Esophagus (tissue), 2 donors: ENCODE measurements at regions not wholly inside any gene's neighbourhood (a gene's known extent, or its start where the extent isn't known, plus 50 kb on each side); places are given as distances from the start of the nearest gene placed in this dataset.

ENCODE experiments used
- H3K27ac ChIP-seq, 2 donors: one replicate each; pipeline ENCODE4 v1.5.1; 2013; ENCODE audit warnings: low read depth in 2 of 2, mild to moderate bottlenecking in 2 of 2, inconsistent platforms in 1 of 2, low read length in 1 of 2, moderate library complexity in 1 of 2
- H3K27me3 ChIP-seq, 2 donors: one replicate each; pipeline ENCODE4 v1.6.1; 2013; ENCODE audit warnings: low read length in 2 of 2, control low read depth in 1 of 2, mild to moderate bottlenecking in 1 of 2; ENCODE audit not compliant: insufficient read depth in 2 of 2, control insufficient read depth in 1 of 2
- H3K36me3 ChIP-seq, 2 donors: one replicate each; pipeline ENCODE4 v1.6.1; 2013; ENCODE audit warnings: low read length in 1 of 2; ENCODE audit not compliant: control insufficient read depth in 2 of 2, insufficient read depth in 2 of 2
- H3K4me1 ChIP-seq, 2 donors: one replicate each; pipeline ENCODE4 v1.6.1; 2013; ENCODE audit warnings: low read length in 1 of 2; ENCODE audit not compliant: control insufficient read depth in 2 of 2, insufficient read depth in 2 of 2
- H3K4me3 ChIP-seq, 2 donors: one replicate each; pipeline ENCODE4 v1.5.1; 2013; ENCODE audit warnings: low read length in 2 of 2, mild to moderate bottlenecking in 2 of 2, low read depth in 1 of 2, moderate library complexity in 1 of 2
- H3K9me3 ChIP-seq, 2 donors: one replicate each; pipeline ENCODE4 v1.6.1; 2013; ENCODE audit warnings: mild to moderate bottlenecking in 2 of 2, low read depth in 1 of 2, low read length in 1 of 2, moderate library complexity in 1 of 2; ENCODE audit not compliant: control insufficient read depth in 2 of 2, insufficient read depth in 1 of 2
- whole genome bisulfite sequencing, 2 donors: extraction: QIAGEN DNeasy Blood & Tissue Kit; methylation state at CpG; one replicate each; pipeline ENCODE4 v1.1.7; 2013; 5-methylcytosine and 5-hydroxymethylcytosine counted together
- donor health status: healthy with polysubstance abuse.
- donor health status: Bipolar disorder and iron deficiency.

- no peaks in the 10 kb centered on the region for H3K36me3 ChIP-seq
Measured at GRCh38 chr9:106307670-106308069, 555.3 kb upstream of the ZNF462 start.

GRCh38 chr9:106309925-106310324, 553.0 kb upstream of the ZNF462 start:
- Histone ChIP-seq H3K4me1 (no peaks in the 10 kb centered on the region), H3K36me3 (no peaks in the 10 kb centered on the region), H3K9me3 (no peaks in the 10 kb centered on the region), H3K27me3 (no peaks in the 10 kb centered on the region), H3K4me3 (no peak overlapping the region), H3K27ac (no peak overlapping the region)
- WGBS, 2 donors = 88% methylated on average over 1 of the region's 1 CpG

More at GRCh38 chr9:106307670-106308069, 555.3 kb upstream of the ZNF462 start:
- Histone ChIP-seq H3K27ac (no peak overlapping the region), H3K4me3 (no peak overlapping the region), H3K4me1 (no peaks in the 10 kb centered on the region), H3K9me3 (no peaks in the 10 kb centered on the region), H3K27me3 (no peaks in the 10 kb centered on the region)

DNA sequence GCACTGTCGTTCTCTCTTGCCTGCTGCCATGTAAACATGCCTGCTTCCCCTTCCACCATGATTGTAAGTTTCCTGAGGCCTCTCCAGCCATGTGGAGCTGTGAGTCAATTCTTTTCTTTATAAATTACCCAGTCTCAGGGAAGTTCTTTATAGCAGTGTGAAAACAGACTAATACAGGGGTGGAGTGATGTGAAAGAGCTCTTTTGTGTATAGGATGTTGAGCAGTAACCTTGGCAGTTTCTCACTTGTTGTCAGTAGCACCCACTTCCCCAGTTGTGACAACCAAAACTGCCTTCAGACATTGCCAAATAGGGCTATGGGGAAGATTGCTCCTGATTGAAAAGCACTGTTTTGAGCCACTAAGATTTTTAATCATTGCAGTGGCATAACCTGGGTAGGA, 552.2 kb upstream of the ZNF462 start:
- no peaks in the 10 kb centered on the region for H3K9me3 ChIP-seq
- H3K27ac ChIP-seq = no peak overlapping the region
- H3K4me3 ChIP-seq = no peak overlapping the region
- H3K36me3 ChIP-seq = no peaks in the 10 kb centered on the region
- 67 to 70% methylated on average over 1 of the region's 1 CpG for WGBS, 2 donors
- H3K27me3 ChIP-seq = no peaks in the 10 kb centered on the region
- H3K4me1 ChIP-seq = no peaks in the 10 kb centered on the region

DNA sequence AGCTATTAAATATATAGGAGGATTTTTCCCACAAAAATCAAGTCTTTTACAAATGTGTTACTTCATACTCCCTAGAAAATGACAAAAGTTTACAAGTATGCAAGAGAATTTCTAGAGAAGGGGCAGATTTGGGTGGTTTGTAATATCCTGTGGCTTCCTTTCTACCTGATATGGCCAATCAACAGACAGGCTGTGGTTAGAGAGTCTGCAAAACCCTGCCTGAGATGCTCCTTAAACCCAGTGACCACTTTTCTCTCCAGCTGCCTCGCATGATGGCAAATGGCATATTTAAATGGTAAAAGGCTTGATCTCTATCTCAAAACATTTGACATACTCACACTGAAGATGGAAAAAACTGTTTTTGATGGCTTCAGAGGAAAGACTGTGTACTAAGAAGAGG, 550.1 kb upstream of the ZNF462 start:
- no peaks in the 10 kb centered on the region for H3K4me1 ChIP-seq
- H3K36me3 ChIP-seq = no peaks in the 10 kb centered on the region
- H3K4me3 ChIP-seq = no peak overlapping the region
- 83 to 90% methylated on average over 1 of the region's 1 CpG for WGBS, 2 donors
- H3K9me3 ChIP-seq = no peaks in the 10 kb centered on the region
- H3K27me3 ChIP-seq = no peaks in the 10 kb centered on the region
- no peak overlapping the region for H3K27ac ChIP-seq

GRCh38 chr9:106314476-106314875, 548.5 kb upstream of the ZNF462 start:
- H3K27me3 ChIP-seq = no peaks in the 10 kb centered on the region
- 81 to 96% methylated on average over 1 of the region's 1 CpG for WGBS, 2 donors
- H3K4me3 ChIP-seq = no peak overlapping the region
- H3K4me1 ChIP-seq = no peaks in the 10 kb centered on the region
- H3K27ac ChIP-seq = no peak overlapping the region
- no peaks in the 10 kb centered on the region for H3K36me3 ChIP-seq
- H3K9me3 ChIP-seq = no peaks in the 10 kb centered on the region

GRCh38 chr9:106321394-106322180, 541.4 kb upstream of the ZNF462 start:
- H3K9me3 ChIP-seq = peaks cover 0 to 2% of the 10 kb centered on the region in 2 donors
- H3K27ac ChIP-seq = no peak overlapping the region
- no peaks in the 10 kb centered on the region for H3K36me3 ChIP-seq
- no peak overlapping the region for H3K4me3 ChIP-seq
- no peaks in the 10 kb centered on the region for H3K27me3 ChIP-seq
- 45 to 59% methylated on average over 5 of the region's 5 CpGs for WGBS, 2 donors
- H3K4me1 ChIP-seq = no peaks in the 10 kb centered on the region

DNA sequence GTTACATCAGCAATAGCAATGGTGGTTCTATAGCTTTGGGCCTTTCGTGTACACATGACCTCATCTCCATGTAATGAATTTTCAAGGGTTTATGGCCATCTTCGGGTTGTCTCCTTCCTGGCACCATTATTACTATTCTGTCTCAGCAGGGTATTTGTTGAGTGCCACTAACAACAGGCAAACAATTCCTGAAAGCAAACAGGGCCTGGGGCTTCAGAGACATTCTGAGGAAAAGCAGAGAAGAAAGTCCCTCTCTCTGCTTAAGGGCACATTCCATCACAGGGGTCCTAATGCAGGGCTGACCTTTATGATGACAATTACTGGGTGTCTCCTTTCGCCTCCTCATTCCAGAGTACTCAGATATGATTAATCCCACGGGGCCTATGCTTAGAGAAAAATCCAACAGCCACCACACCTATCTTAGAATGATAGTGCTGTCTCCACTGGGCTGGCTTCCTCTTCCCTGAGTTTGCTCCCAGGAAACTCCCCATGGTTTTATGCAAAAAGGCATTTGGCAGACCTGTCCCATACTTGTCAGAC, 540.2 kb upstream of the ZNF462 start:
- Histone ChIP-seq H3K4me3 (no peak overlapping the region), H3K9me3 (peaks cover 0 to 2% of the 10 kb centered on the region in 2 donors), H3K4me1 (no peaks in the 10 kb centered on the region), H3K27ac (no peak overlapping the region), H3K36me3 (no peaks in the 10 kb centered on the region), H3K27me3 (no peaks in the 10 kb centered on the region)
- WGBS, 2 donors = 65 to 70% methylated on average over 4 of the region's 4 CpGs

GRCh38 chr9:106324053-106324585, 538.8 kb upstream of the ZNF462 start:
- H3K9me3 ChIP-seq = peaks cover 0 to 2% of the 10 kb centered on the region in 2 donors
- no peaks in the 10 kb centered on the region for H3K4me1 ChIP-seq
- no peaks in the 10 kb centered on the region for H3K27me3 ChIP-seq
- WGBS, 2 donors = 81 to 84% methylated on average over 10 of the region's 10 CpGs
- no peak overlapping the region for H3K4me3 ChIP-seq
- H3K36me3 ChIP-seq = no peaks in the 10 kb centered on the region
- no peak overlapping the region for H3K27ac ChIP-seq

DNA sequence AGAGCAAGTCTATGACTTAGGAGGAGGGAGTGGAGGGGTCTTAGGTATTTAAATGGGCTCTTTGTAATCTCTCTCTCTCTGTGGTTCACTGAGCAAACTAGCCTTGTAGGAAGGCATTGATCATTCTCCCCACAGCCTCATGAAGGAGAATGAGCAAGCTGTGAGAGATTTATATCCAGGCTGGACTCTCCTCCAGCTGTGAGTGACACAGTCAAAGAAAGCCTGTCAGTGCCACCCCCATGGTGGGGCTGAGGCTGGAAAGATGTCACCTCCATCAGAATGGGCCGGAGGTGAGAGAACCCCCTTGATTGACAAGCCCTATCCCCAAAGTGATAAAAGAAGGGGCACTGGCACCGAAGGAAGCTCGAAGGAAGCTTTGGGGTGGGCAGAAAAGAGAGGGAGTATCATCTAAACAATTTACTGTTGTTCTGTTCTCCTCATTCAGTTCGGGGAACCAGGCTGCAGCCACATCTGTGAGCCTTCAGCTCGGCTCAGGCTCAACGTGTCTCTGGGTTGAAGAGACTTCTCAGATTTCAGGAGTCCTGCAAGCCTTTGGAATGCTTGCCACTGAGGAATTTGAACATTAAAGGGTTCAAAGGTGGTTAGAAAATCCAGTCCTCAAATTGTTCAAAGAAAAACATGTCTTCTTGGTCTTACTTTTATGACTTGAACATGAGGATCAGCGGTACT, 538.2 kb upstream of the ZNF462 start:
- no peak overlapping the region for H3K27ac ChIP-seq
- no peaks in the 10 kb centered on the region for H3K36me3 ChIP-seq
- no peaks in the 10 kb centered on the region for H3K4me1 ChIP-seq
- H3K4me3 ChIP-seq = no peak overlapping the region
- WGBS, 2 donors = 52 to 58% methylated on average over 7 of the region's 7 CpGs
- H3K9me3 ChIP-seq = peaks cover 0 to 2% of the 10 kb centered on the region in 2 donors
- H3K27me3 ChIP-seq = no peaks in the 10 kb centered on the region
